Right kidney (tissue), 1 donor: ENCODE measurements at regions not wholly inside any gene's neighbourhood (a gene's known extent, or its start where the extent isn't known, plus 50 kb on each side); places are given as distances from the start of the nearest gene placed in this dataset.
"Not testable (repeated sequence)": the region's sequence is repeated elsewhere in the genome, so short reads cannot be mapped to it uniquely, and the experiment has no call there.

Experiments
- DNase-seq: peaks from one replicate; pipeline ENCODE4 v3.0.0-alpha.2; 2016

DNA sequence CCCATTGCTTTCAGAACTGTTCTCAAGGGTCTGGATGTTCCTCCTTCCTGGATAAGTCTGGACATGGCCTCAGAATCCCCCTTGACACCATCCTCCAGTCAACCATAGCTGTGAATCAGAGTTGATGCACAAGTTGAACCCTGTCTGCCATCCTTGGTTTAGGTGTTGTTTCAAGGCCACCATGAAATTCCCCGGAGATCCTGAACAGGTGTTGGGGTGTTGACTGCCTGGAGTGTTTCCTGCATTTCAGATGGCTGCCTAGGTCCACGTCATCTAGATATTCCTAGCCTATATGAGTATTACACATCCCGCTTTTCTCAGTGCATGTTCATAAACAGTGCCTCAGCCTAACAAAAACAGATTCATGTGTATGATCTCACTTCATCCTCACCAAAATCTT is 86.7 kb upstream of the PWP1 start:
- no peak for DNase-seq

GRCh38 chr12:107600581-107601144 is 84.9 kb upstream of the PWP1 start:
- no peak for DNase-seq

GRCh38 chr12:107602446-107602845 is 83.2 kb upstream of the PWP1 start:
- no peak for DNase-seq

GRCh38 chr12:107605293-107605692 is 80.3 kb upstream of the PWP1 start:
- no peak for DNase-seq

- peak; percentile 36 for DNase-seq
These were observed 77.9 kb upstream of the PWP1 start for GRCh38 chr12:107607464-107608392.

GRCh38 chr12:107608779-107609178 is 76.8 kb upstream of the PWP1 start:
- not testable (repeated sequence) for DNase-seq

DNA sequence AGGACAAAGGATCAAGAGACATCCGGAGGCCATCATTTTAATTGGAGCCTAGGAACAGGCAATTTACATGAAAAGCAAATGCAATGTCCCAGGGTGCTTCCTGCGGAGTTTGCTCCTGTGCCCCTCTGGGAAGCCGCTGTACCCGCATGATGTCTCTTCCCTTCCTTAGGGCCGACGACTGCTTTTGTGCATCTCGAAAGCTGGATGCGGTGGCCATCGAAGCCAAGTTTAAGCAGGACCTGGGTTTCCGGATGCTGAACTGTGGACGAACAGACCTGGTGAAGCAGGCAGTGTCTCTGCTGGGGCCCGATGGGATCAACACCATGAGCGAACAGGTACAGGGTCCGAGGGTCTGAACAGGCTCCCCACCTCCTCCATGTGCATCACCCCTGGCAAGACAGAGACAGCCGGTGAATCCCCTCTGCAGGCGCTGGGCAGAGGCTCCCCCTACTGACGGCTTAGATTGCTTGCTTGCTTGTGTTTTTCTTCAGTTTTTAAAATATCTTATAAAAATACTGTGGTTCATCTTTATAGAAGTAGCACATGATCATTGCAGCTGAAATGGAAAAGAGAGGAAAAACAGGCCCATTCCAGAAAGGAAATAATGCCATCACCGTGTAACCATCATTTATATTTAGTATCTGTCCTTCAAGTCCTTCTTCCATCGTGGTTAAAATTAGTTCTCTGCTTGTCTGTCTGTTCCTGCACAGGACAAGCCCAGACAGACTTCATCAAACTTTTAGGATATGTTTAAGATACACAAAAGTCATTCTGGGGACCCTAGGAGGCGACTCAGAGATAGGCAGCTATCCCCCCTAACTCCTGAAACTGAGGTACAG is 75.4 kb upstream of the PWP1 start:
- DNase-seq = peak; percentile 21

- no peak for DNase-seq
These were observed 73.1 kb upstream of the PWP1 start for GRCh38 chr12:107612508-107612907.

DNA sequence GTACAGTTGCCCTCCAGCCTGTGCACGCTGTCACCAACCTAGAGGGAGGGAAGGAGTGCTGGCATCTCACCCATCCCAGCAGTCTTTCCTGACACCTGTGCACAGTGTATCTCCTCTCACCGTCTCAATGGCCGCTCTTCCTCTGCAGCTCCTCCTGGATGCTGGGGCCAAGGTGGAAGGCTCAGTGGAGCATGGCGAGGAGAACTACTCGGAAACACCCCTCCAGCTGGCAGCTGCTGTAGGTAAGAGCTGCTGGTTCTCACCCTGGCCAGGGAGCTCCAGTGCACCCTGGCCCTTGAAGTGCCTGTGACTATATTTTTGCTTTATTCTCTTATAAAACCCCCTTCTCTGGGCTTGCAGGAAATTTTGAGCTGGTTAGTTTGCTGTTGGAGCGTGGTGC is 68.7 kb upstream of the PWP1 start:
- DNase-seq = no peak

DNA sequence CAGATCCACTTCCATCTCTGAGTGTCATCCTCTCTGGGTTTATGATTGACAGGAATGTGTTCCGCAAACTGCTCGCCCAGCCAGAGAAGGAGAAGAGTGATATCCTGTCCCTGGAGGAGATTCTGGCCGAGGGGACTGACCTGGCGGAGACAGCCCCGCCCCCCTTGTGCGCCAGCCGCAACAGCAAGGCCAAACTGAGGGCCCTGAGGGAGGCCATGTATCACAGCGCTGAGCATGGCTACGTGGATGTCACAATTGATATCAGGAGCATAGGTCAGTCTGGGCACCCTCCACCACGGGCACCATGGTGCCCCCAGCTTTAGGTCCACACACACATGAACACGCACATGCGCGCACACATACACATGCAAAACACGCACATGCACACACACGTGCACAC is 67.5 kb upstream of the PWP1 start:
- no peak for DNase-seq

- no peak for DNase-seq
These were observed 65.8 kb upstream of the PWP1 start for GRCh38 chr12:107619831-107620230.

GRCh38 chr12:107622001-107622400 is 63.6 kb upstream of the PWP1 start:
- no peak for DNase-seq

- DNase-seq = no peak
These were observed 61.1 kb upstream of the PWP1 start for GRCh38 chr12:107624493-107624892.

DNA sequence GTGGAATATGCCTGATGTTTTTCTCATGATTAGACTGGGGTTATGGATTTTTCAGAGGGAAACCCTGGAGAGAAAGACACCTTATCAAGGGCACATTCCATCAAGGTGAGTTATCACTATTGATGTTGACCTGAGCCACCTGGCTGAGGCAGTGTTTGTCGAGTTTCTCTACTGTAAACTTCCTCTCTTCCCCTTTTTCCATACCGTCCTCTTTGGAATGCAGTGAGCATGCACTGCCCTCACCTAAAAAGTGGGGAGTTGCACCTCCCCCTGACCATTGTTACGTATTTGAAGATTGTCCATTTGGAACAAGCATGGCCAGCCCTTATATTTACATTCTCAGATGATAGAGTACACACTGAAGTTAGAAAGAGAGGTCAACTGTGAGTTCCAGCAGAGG is 53.9 kb upstream of the PWP1 start:
- DNase-seq = no peak

- no peak for DNase-seq
These were observed 53.4 kb upstream of the PWP1 start for GRCh38 chr12:107632246-107632645.

- DNase-seq = no peak
These were observed 51.1 kb upstream of the PWP1 start for GRCh38 chr12:107634530-107634929.

- peak; percentile 5 for DNase-seq
These were observed 50.5 kb upstream of the PWP1 start for GRCh38 chr12:107635139-107635538.
